Smooth muscle cell (in vitro differentiated cells): ENCODE measurements at regions not wholly inside any gene's neighbourhood (a gene's known extent, or its start where the extent isn't known, plus 50 kb on each side); places are given as distances from the start of the nearest gene placed in this dataset.

Experiments
- DNase-seq: peaks from one replicate; lab custom pipeline; 2025; ENCODE audit not compliant: unreplicated experiment; lab: John Stamatoyannopoulos, UW
- H2AFZ ChIP-seq: fragments of 200-600 bp; sonication (generic); 2 replicates; pipeline ENCODE4 v1.6.0; 2016; ENCODE audit warnings: antibody characterized with exemption, low read depth, mild to moderate bottlenecking
- H3F3A ChIP-seq: fragments of 200-600 bp; sonication (generic); 2 replicates; pipeline ENCODE4 v1.6.0; 2017; ENCODE audit warnings: antibody characterized with exemption, low read depth
- H3K27ac ChIP-seq: fragments of 200-600 bp; sonication (generic); 2 replicates; pipeline ENCODE4 v1.5.1; 2016; ENCODE audit warnings: low read depth, mild to moderate bottlenecking
- H3K27me3 ChIP-seq: fragments of 200-600 bp; sonication (generic); 2 replicates; pipeline ENCODE4 v1.6.1; 2016; ENCODE audit warnings: low read depth, mild to moderate bottlenecking
- H3K36me3 ChIP-seq: fragments of 200-600 bp; sonication (generic); 2 replicates; pipeline ENCODE4 v1.5.1; 2016; ENCODE audit warnings: low read depth
- H3K4me1 ChIP-seq: fragments of 200-600 bp; sonication (generic); 2 replicates; pipeline ENCODE4 v1.5.1; 2016; ENCODE audit warnings: low read depth
- H3K4me2 ChIP-seq: fragments of 200-600 bp; sonication (generic); 2 replicates; pipeline ENCODE4 v1.6.0; 2016; ENCODE audit warnings: mild to moderate bottlenecking
- H3K4me3 ChIP-seq: fragments of 200-600 bp; sonication (generic); 2 replicates; pipeline ENCODE4 v1.5.1; 2016; ENCODE audit warnings: mild to moderate bottlenecking
- H3K79me2 ChIP-seq: fragments of 200-600 bp; sonication (generic); 2 replicates; pipeline ENCODE4 v1.6.0; 2016; ENCODE audit warnings: low read depth, mild to moderate bottlenecking
- H3K9ac ChIP-seq: fragments of 200-600 bp; sonication (generic); 2 replicates; pipeline ENCODE4 v1.6.0; 2016; ENCODE audit warnings: low read depth
- H3K9me3 ChIP-seq: fragments of 200-600 bp; sonication (generic); replicated peaks from 2 replicates; pipeline ENCODE4 v1.5.1; 2016; ENCODE audit warnings: low read depth
- H4K20me1 ChIP-seq: fragments of 200-600 bp; sonication (generic); 2 replicates; pipeline ENCODE4 v1.6.0; 2016; ENCODE audit warnings: low read depth
- CTCF ChIP-seq: fragments of 200-600 bp; sonication (generic); IDR thresholded peaks from 2 replicates; pipeline ENCODE4 v1.5.1; 2017; ENCODE audit warnings: borderline replicate concordance, mild to moderate bottlenecking, antibody characterized with exemption; ENCODE audit not compliant: insufficient read depth, poor library complexity, severe bottlenecking
- WGBS: methylation state at CpG from one replicate; pipeline ENCODE4 v1.1.7; 2016; ENCODE audit warnings: low lambda C conversion rate; 5-methylcytosine and 5-hydroxymethylcytosine counted together

GRCh38 chr16:9351440-9351839, 260.0 kb downstream of the HAPSTR1 start:
- 92% methylated on average over 6 of the region's 6 CpGs for WGBS
- H3K4me3 ChIP-seq, result no peak overlapping the region
- H2AFZ ChIP-seq, result no peak overlapping the region
- H3K79me2 ChIP-seq, result no peaks in the 10 kb centered on the region
- no peaks in the 10 kb centered on the region for H3K27me3 ChIP-seq
- H3K9me3 ChIP-seq, result no peaks in the 10 kb centered on the region
- no peaks in the 10 kb centered on the region for H3K36me3 ChIP-seq
- H3K9ac ChIP-seq, result no peak overlapping the region
- H3K4me1 ChIP-seq, result no peaks in the 10 kb centered on the region
- H4K20me1 ChIP-seq, result no peaks in the 10 kb centered on the region
- H3K4me2 ChIP-seq, result no peak overlapping the region
- no peak for TF ChIP-seq CTCF
- no peaks in the 10 kb centered on the region for H3F3A ChIP-seq
- no peak for DNase-seq
- H3K27ac ChIP-seq, result no peak overlapping the region

GRCh38 chr16:9351841-9352434, 260.5 kb downstream of the HAPSTR1 start:
- WGBS, result 77% methylated on average over 1 of the region's 1 CpG
- H3K27me3 ChIP-seq, result no peaks in the 10 kb centered on the region
- no peak overlapping the region for H3K9ac ChIP-seq
- H3K4me1 ChIP-seq, result no peaks in the 10 kb centered on the region
- H3K79me2 ChIP-seq, result no peaks in the 10 kb centered on the region
- no peaks in the 10 kb centered on the region for H3K9me3 ChIP-seq
- H3K4me2 ChIP-seq, result no peak overlapping the region
- DNase-seq, result no peak
- H3K36me3 ChIP-seq, result no peaks in the 10 kb centered on the region
- no peak overlapping the region for H3K4me3 ChIP-seq
- no peaks in the 10 kb centered on the region for H3F3A ChIP-seq
- TF ChIP-seq CTCF, result no peak
- H4K20me1 ChIP-seq, result no peaks in the 10 kb centered on the region
- no peak overlapping the region for H3K27ac ChIP-seq
- no peak overlapping the region for H2AFZ ChIP-seq

GRCh38 chr16:9357829-9358228, 266.4 kb downstream of the HAPSTR1 start:
- Histone ChIP-seq H3K9ac (no peak overlapping the region), H4K20me1 (no peaks in the 10 kb centered on the region), H3K79me2 (no peaks in the 10 kb centered on the region), H3K27ac (no peak overlapping the region), H3K36me3 (no peaks in the 10 kb centered on the region), H3K27me3 (no peaks in the 10 kb centered on the region), H3K4me1 (no peaks in the 10 kb centered on the region), H3K4me2 (no peak overlapping the region), H3K4me3 (no peak overlapping the region), H3F3A (no peaks in the 10 kb centered on the region), H3K9me3 (no peaks in the 10 kb centered on the region), H2AFZ (no peak overlapping the region)
- WGBS, result 98% methylated on average over 2 of the region's 2 CpGs
- DNase-seq, result no peak
- no peak for TF ChIP-seq CTCF

- no peak overlapping the region for H3K4me2 ChIP-seq
- no peak overlapping the region for H3K9ac ChIP-seq
- no peaks in the 10 kb centered on the region for H3K9me3 ChIP-seq
- WGBS, result 98% methylated on average over 7 of the region's 7 CpGs
- H3K4me1 ChIP-seq, result no peaks in the 10 kb centered on the region
- H3K79me2 ChIP-seq, result no peaks in the 10 kb centered on the region
- no peaks in the 10 kb centered on the region for H3K36me3 ChIP-seq
- H3K27ac ChIP-seq, result no peak overlapping the region
- DNase-seq, result no peak
- TF ChIP-seq CTCF, result no peak
- H3K27me3 ChIP-seq, result no peaks in the 10 kb centered on the region
- H2AFZ ChIP-seq, result no peak overlapping the region
- H4K20me1 ChIP-seq, result no peaks in the 10 kb centered on the region
- H3K4me3 ChIP-seq, result no peak overlapping the region
- H3F3A ChIP-seq, result no peaks in the 10 kb centered on the region
Observed at GRCh38 chr16:9360075-9360474, 268.6 kb downstream of the HAPSTR1 start.
